ENCODE measurements at regions not wholly inside any gene's neighbourhood (a gene's known extent, or its start where the extent isn't known, plus 50 kb on each side); places are given as distances from the start of the nearest gene placed in this dataset.

DNA sequence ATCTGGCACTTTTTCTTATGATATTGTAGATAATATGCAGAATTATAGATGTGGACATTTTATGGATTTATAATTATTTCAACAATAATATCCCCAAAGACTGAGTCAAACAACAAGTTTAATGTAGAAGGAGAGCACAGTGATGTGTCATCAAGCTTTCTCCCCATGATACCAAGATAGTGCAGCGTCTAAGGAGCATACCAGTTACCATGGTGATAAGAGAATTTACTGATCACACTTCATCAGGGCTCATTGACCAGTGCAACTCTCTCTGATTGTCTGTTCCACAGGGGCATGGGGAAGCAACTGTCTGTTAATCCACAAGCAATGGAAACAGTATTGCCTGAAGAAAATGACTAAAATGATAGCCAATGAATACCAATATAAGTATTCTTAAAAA is 209.6 kb upstream of the DPYD start:
- H3K4me3 Mint-ChIP-seq = no peak overlapping the region
- H3K9me3 Mint-ChIP-seq = no peaks in the 10 kb centered on the region
- H3K4me1 Mint-ChIP-seq = no peaks in the 10 kb centered on the region
- H3K36me3 Mint-ChIP-seq (ENCODE audit: low read depth) = no peaks in the 10 kb centered on the region
- TF ChIP-seq, protein P1, sequence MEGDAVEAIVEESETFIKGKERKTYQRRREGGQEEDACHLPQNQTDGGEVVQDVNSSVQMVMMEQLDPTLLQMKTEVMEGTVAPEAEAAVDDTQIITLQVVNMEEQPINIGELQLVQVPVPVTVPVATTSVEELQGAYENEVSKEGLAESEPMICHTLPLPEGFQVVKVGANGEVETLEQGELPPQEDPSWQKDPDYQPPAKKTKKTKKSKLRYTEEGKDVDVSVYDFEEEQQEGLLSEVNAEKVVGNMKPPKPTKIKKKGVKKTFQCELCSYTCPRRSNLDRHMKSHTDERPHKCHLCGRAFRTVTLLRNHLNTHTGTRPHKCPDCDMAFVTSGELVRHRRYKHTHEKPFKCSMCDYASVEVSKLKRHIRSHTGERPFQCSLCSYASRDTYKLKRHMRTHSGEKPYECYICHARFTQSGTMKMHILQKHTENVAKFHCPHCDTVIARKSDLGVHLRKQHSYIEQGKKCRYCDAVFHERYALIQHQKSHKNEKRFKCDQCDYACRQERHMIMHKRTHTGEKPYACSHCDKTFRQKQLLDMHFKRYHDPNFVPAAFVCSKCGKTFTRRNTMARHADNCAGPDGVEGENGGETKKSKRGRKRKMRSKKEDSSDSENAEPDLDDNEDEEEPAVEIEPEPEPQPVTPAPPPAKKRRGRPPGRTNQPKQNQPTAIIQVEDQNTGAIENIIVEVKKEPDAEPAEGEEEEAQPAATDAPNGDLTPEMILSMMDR (IDR thresholded peaks at IDR 0.05; ENCODE audit: unreplicated experiment in 3 of 3) = no peak
- no peak overlapping the region for H3K27ac Mint-ChIP-seq
- H3K27me3 Mint-ChIP-seq (ENCODE audit: low read depth) = peaks cover 7% of the 10 kb centered on the region

DNA sequence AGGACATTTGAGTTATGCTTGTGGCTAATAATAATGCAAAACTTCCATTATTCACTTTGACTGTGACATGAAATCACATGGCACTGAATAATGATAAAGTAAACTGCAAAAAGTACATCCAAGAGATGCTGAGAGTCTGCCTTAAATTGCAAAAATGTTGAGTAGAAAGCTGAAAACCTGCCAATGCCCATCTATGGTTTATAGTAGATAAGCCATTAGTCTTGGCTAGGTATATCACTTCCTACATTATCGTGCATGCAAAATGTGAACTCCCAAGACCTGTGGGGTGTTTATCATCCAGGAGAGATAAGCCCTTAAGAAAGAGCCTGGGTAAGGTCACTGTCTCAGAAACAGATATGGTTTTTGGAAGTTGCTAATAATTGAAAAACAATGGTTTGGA is 208.7 kb upstream of the DPYD start:
- TF ChIP-seq, protein P1 (IDR thresholded peaks at IDR 0.05; ENCODE audit: unreplicated experiment in 3 of 3) = no peak
- H3K36me3 Mint-ChIP-seq (ENCODE audit: low read depth) = no peaks in the 10 kb centered on the region
- H3K4me1 Mint-ChIP-seq = no peaks in the 10 kb centered on the region
- H3K4me3 Mint-ChIP-seq = no peak overlapping the region
- H3K27ac Mint-ChIP-seq = no peak overlapping the region
- H3K27me3 Mint-ChIP-seq (ENCODE audit: low read depth) = peaks cover 7% of the 10 kb centered on the region
- H3K9me3 Mint-ChIP-seq = no peaks in the 10 kb centered on the region

DNA sequence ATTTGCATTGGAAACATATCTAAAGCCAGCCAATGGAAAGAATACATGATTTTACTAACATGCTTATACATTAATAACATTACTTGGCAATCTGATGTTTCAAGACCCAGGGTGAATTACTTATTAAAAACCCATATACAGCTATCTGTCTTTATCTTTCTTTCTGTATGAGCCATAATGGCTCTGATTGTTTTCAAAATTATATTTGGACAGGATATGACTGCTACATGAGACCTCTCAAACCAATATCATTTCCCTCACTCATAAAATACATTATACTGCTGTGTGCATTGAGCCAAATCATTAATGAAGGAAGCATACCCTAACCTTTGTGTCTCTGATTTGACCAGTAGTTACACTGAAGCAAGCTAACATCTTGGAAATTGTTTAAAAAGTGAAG is 205.9 kb upstream of the DPYD start:
- Mint-ChIP-seq H3K4me3 (no peak overlapping the region), H3K36me3 (ENCODE audit: low read depth) (no peaks in the 10 kb centered on the region), H3K4me1 (no peaks in the 10 kb centered on the region), H3K9me3 (no peaks in the 10 kb centered on the region), H3K27me3 (ENCODE audit: low read depth) (no peaks in the 10 kb centered on the region), H3K27ac (no peak overlapping the region)
- TF ChIP-seq, protein P1 (IDR thresholded peaks at IDR 0.05; ENCODE audit: unreplicated experiment in 3 of 3) = no peak

DNA sequence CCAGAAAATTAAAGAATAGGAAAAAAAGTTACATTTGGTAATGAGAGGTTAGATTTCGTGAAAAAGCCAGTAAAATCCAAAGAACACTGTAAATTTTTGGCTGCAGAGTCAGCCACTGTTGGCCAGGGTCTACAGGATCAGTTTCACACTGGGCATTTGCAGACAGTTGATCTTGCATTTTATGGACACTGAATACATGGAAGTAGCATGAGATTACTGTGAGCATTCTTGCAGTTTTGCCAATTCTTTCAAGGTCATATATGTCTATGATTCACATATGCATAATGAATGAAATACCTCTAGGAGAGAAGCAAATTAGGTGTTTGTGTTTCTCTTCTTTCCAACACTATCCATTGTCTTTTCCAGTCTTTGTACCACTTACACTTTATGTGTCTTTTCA is 200.8 kb upstream of the DPYD start:
- Mint-ChIP-seq H3K4me1 (no peaks in the 10 kb centered on the region), H3K4me3 (no peak overlapping the region), H3K27me3 (ENCODE audit: low read depth) (no peaks in the 10 kb centered on the region), H3K27ac (no peak overlapping the region), H3K9me3 (no peaks in the 10 kb centered on the region), H3K36me3 (ENCODE audit: low read depth) (no peaks in the 10 kb centered on the region)
- TF ChIP-seq, protein P1 (IDR thresholded peaks at IDR 0.05; ENCODE audit: unreplicated experiment in 3 of 3) = no peak

DNA sequence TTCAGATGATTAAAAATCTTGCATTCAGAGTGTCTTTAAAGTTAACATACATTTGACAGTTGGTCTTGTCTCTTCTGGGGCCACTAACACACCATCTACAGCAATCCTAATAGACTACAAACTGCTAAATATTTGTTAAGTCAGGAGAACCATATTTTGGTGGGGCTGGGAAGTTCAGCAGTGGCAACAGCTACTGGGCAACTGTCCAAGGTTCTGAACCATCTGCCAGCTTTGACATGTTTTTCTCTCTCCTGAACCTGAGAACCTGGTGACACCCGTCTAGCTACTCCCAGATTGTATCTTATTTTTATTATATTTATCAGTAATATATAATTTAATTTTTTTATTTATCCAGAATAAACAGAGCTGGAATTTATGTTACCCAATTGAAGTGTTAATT is 199.0 kb upstream of the DPYD start:
- Mint-ChIP-seq H3K4me3 (no peak overlapping the region), H3K27ac (no peak overlapping the region), H3K27me3 (ENCODE audit: low read depth) (no peaks in the 10 kb centered on the region), H3K4me1 (no peaks in the 10 kb centered on the region), H3K36me3 (ENCODE audit: low read depth) (no peaks in the 10 kb centered on the region), H3K9me3 (no peaks in the 10 kb centered on the region)
- TF ChIP-seq, protein P1 (IDR thresholded peaks at IDR 0.05; ENCODE audit: unreplicated experiment in 3 of 3) = no peak

DNA sequence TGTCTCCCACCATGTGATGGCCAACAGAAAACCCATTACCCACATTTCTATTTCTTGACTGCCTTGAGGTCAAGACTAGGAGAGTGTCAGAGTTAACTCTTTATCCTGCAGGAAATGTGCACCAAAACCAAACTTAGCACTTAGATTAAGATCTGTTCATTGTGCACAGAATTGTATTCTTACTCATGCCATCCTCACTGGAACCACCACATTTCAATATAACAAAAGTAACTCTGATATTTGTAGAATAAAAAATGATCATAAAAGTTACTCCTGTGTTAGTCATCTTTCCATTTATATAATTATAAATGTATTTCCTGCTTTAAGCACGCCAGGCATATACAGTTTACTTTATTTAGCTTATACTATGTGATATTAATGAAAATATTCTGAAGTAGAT is 193.0 kb upstream of the DPYD start:
- Mint-ChIP-seq H3K36me3 (ENCODE audit: low read depth) (no peaks in the 10 kb centered on the region), H3K4me3 (no peak overlapping the region), H3K27me3 (ENCODE audit: low read depth) (no peaks in the 10 kb centered on the region), H3K27ac (no peak overlapping the region), H3K9me3 (no peaks in the 10 kb centered on the region), H3K4me1 (no peaks in the 10 kb centered on the region)
- TF ChIP-seq, protein P1 (IDR thresholded peaks at IDR 0.05; ENCODE audit: unreplicated experiment in 3 of 3) = no peak

All from nephron (organoid).